HCT116 (cell line): ENCODE measurements at regions not wholly inside any gene's neighbourhood (a gene's known extent, or its start where the extent isn't known, plus 50 kb on each side); places are given as distances from the start of the nearest gene placed in this dataset.

ENCODE experiments used
- ATAC-seq: fragments of 200-7000 bp; cut with Tn5 transposase; 2 replicates; pipeline ENCODE4 v1.9.1; 2020; ENCODE audit warnings: mild to moderate bottlenecking, moderate library complexity
- BruUV-seq: library from RNA; stranded (reverse); fragments of 400-500 nt; replicated peaks from 2 replicates; lab custom pipeline; 2021; lab: Mats Ljungman, UMichigan
- CTCF ChIA-PET: fragments of 300-600 bp; sonication (Branson Sonifier 250); formaldehyde crosslinking; loops from one replicate; lab custom pipeline; 2021; ENCODE audit warnings: antibody characterized with exemption; lab: Charles Lee
- POLR2A ChIA-PET: fragments of 300-600, 350-600 bp; sonication (Branson Sonifier 250); formaldehyde crosslinking; loops from one replicate; lab custom pipeline; 2021; ENCODE audit warnings: antibody characterized with exemption; lab: Charles Lee
- RAD21 ChIA-PET, 2 experiments: fragments of 300-600 bp; sonication (Branson Sonifier 250); formaldehyde crosslinking; loops; one replicate each; lab custom pipeline; 2023; ENCODE audit warnings: low total read pairs in 2 of 2; ENCODE audit not compliant: uncharacterized antibody in 2 of 2, unreplicated experiment in 2 of 2, low non-redundant PET in 1 of 2; lab: Charles Lee
- DNase-seq: peaks from one replicate; pipeline ENCODE4 v3.0.0-alpha.2; 2010; ENCODE audit warnings: low read depth, low spot score
- H2AFZ ChIP-seq: fragments of 200-600 bp; shearing (Covaris generic), sonication (generic); 2 replicates; pipeline ENCODE4 v1.6.1; 2017; ENCODE audit warnings: low read depth, mixed run types, mixed read lengths, antibody characterized with exemption, low read length; ENCODE audit not compliant: poor library complexity, severe bottlenecking
- H3K27ac ChIP-seq: 2 replicates; pipeline ENCODE4 v1.5.1; 2012; ENCODE audit warnings: low read depth, low read length
- H3K27me3 ChIP-seq: fragments of 200-600 bp; sonication (generic); 2 replicates; pipeline ENCODE4 v1.6.1; 2016; ENCODE audit warnings: mixed run types, low read length, mixed read lengths; ENCODE audit not compliant: insufficient read depth
- H3K36me3 ChIP-seq, 2 experiments: fragments of 200-500 bp in 1 of 2; fragments of 200-600 bp in 1 of 2; sonication (Bioruptor generic) in 1 of 2; sonication (generic) in 1 of 2; 2 replicates each; pipeline versions ENCODE4 v1.5.1 to v1.6.1; 2014 to 2016; ENCODE audit warnings: low read length in 2 of 2, inconsistent platforms in 1 of 2, mixed read lengths in 1 of 2, mixed run types in 1 of 2; ENCODE audit not compliant: insufficient read depth in 2 of 2, control insufficient read depth in 1 of 2
- H3K4me1 ChIP-seq, 2 experiments: fragments of 200-600 bp in 1 of 2; sonication (generic) in 1 of 2; 2 replicates each; pipeline versions ENCODE4 v1.5.1 to v1.6.1; 2012 to 2017; ENCODE audit warnings: low read length in 2 of 2, inconsistent platforms in 1 of 2, mild to moderate bottlenecking in 1 of 2, mixed read lengths in 1 of 2, mixed run types in 1 of 2, moderate library complexity in 1 of 2; ENCODE audit not compliant: insufficient read depth in 2 of 2, control insufficient read depth in 1 of 2
- H3K4me2 ChIP-seq: fragments of 200-600 bp; sonication (generic); 2 replicates; pipeline ENCODE4 v1.6.1; 2017; ENCODE audit warnings: mixed run types, low read length, mixed read lengths
- H3K4me3 ChIP-seq, 2 experiments: fragments of 200-600 bp in 1 of 2; sonication (generic) in 1 of 2; replicated peaks in 1 of 2; 2 replicates each; pipeline ENCODE4 v1.5.1; 2011 to 2016; ENCODE audit warnings: low read length in 2 of 2, control low read depth in 1 of 2, low read depth in 1 of 2, mild to moderate bottlenecking in 1 of 2, mixed read lengths in 1 of 2, mixed run types in 1 of 2
- H3K79me2 ChIP-seq: fragments of 200-600 bp; sonication (generic); 2 replicates; pipeline ENCODE4 v1.6.1; 2017; ENCODE audit warnings: mild to moderate bottlenecking, mixed run types, low read length, moderate library complexity, mixed read lengths; ENCODE audit not compliant: insufficient read depth
- H3K9ac ChIP-seq: fragments of 200-600 bp; sonication (generic); 2 replicates; pipeline ENCODE4 v1.6.1; 2016; ENCODE audit warnings: low read length, mixed read lengths
- H3K9me2 ChIP-seq: fragments of 200-600 bp; sonication (generic), shearing (Covaris generic); 2 replicates; pipeline ENCODE4 v1.6.1; 2017; ENCODE audit warnings: mixed run types, mild to moderate bottlenecking, moderate library complexity; ENCODE audit not compliant: insufficient read depth
- H3K9me3 ChIP-seq, 2 experiments: fragments of 200-500 bp in 1 of 2; fragments of 200-600 bp in 1 of 2; sonication (Bioruptor generic) in 1 of 2; sonication (generic) in 1 of 2; 2 replicates each; pipeline ENCODE4 v1.6.1; 2014 to 2017; ENCODE audit warnings: low read length in 2 of 2, mixed read lengths in 2 of 2, inconsistent platforms in 1 of 2, low read depth in 1 of 2, mild to moderate bottlenecking in 1 of 2, mixed run types in 1 of 2, moderate library complexity in 1 of 2; ENCODE audit not compliant: control insufficient read depth in 1 of 2, insufficient read depth in 1 of 2
- H4K20me1 ChIP-seq: fragments of 200-600 bp; sonication (generic), shearing (Covaris generic); 2 replicates; pipeline ENCODE4 v1.6.1; 2017; ENCODE audit warnings: mixed run types, mild to moderate bottlenecking, moderate library complexity; ENCODE audit not compliant: insufficient read depth
- ATF3 ChIP-seq: IDR thresholded peaks from 2 replicates; pipeline ENCODE4 v1.6.1; 2012
- CBX3 ChIP-seq: IDR thresholded peaks from 2 replicates; pipeline ENCODE4 v1.6.1; 2012; ENCODE audit warnings: low read depth
- CEBPB ChIP-seq: IDR thresholded peaks from 2 replicates; pipeline ENCODE4 v1.6.1; 2012; ENCODE audit warnings: low read depth
- EGR1 ChIP-seq: IDR thresholded peaks from 2 replicates; pipeline ENCODE4 v1.6.1; 2012; ENCODE audit warnings: low read depth
- ELF1 ChIP-seq: IDR thresholded peaks from 2 replicates; pipeline ENCODE4 v1.6.1; 2012; ENCODE audit warnings: low read depth, borderline replicate concordance
- EZH2 ChIP-seq: fragments of 200-600 bp; sonication (generic); IDR thresholded peaks from 2 replicates; pipeline ENCODE4 v1.6.1; 2017; ENCODE audit warnings: antibody characterized with exemption, mixed run types
- EZH2phosphoT487 ChIP-seq: fragments of 200-600 bp; IDR thresholded peaks from 2 replicates; pipeline ENCODE4 v1.6.1; 2018; ENCODE audit warnings: antibody characterized with exemption, borderline replicate concordance
- FOSL1 ChIP-seq: IDR thresholded peaks from 2 replicates; pipeline ENCODE4 v1.6.1; 2012; ENCODE audit warnings: low read depth
- JUND ChIP-seq: IDR thresholded peaks from 2 replicates; pipeline ENCODE4 v1.6.1; 2012
- MAX ChIP-seq: IDR thresholded peaks from 2 replicates; pipeline ENCODE4 v1.6.1; 2012
- POLR2A ChIP-seq: IDR thresholded peaks from 2 replicates; pipeline ENCODE4 v1.7.0; 2011; ENCODE audit warnings: borderline replicate concordance; ENCODE audit not compliant: insufficient read depth, insufficient read length; ENCODE audit errors: extremely low read depth
- POLR2AphosphoS5 ChIP-seq: IDR thresholded peaks from 2 replicates; pipeline ENCODE4 v1.6.1; 2011; ENCODE audit warnings: mild to moderate bottlenecking, low read depth, low read length, moderate library complexity
- RAD21 ChIP-seq: IDR thresholded peaks from 2 replicates; pipeline ENCODE4 v1.6.1; 2012; ENCODE audit warnings: low read depth, mild to moderate bottlenecking
- SRF ChIP-seq: IDR thresholded peaks from 2 replicates; pipeline ENCODE4 v1.6.1; 2012; ENCODE audit warnings: low read depth
- TCF7L2 ChIP-seq: IDR thresholded peaks from 2 replicates; pipeline ENCODE4 v1.7.0; 2011; ENCODE audit warnings: borderline replicate concordance, inconsistent platforms; ENCODE audit not compliant: insufficient read depth, insufficient read length; ENCODE audit errors: extremely low read depth
- YY1 ChIP-seq: IDR thresholded peaks from 2 replicates; pipeline ENCODE4 v1.6.1; 2011; ENCODE audit warnings: low read length, low read depth, moderate library complexity, mild to moderate bottlenecking; ENCODE audit not compliant: insufficient replicate concordance; ENCODE audit errors: extremely low read depth
- ZBTB33 ChIP-seq: IDR thresholded peaks from 2 replicates; pipeline ENCODE4 v1.6.1; 2011; ENCODE audit warnings: mild to moderate bottlenecking, low read length, moderate library complexity; ENCODE audit not compliant: insufficient replicate concordance; ENCODE audit errors: extremely low read depth
- ZFX ChIP-seq: fragments of 450-650 bp; IDR thresholded peaks from 2 replicates; pipeline ENCODE4 v1.6.1; 2017
- ZNF274 ChIP-seq: fragments of 200-500 bp; sonication (Bioruptor generic); IDR thresholded peaks from 2 replicates; pipeline ENCODE4 v1.6.1; 2014; ENCODE audit warnings: mild to moderate bottlenecking, low read depth, low read length, inconsistent platforms
- intact Hi-C: fragments of 100-400 bp; cut with micrococcal nuclease; formaldehyde crosslinking; loops from 2 replicates; pipeline ENCODE4 v1.10.0; 2022

- TF ChIP-seq EZH2 (no peak), SRF (no peak), ZBTB33 (no peak), CEBPB (no peak), MAX (no peak), EGR1 (no peak), EZH2phosphoT487 (no peak), YY1 (no peak), CBX3 (no peak), POLR2A (no peak), POLR2AphosphoS5 (no peak), ZNF274 (no peak), ELF1 (no peak), TCF7L2 (no peak), ZFX (no peak), ATF3 (no peak), RAD21 (no peak), JUND (no peak), FOSL1 (no peak)
- no peaks in the 10 kb centered on the region for H3K79me2 ChIP-seq
- H3K9ac ChIP-seq, result no peak overlapping the region
- ChIA-PET POLR2A (no interaction called here), CTCF (no interaction called here), RAD21 (no interaction called here)
- H3K4me1 ChIP-seq, result no peaks in the 10 kb centered on the region
- H3K27me3 ChIP-seq, result peaks cover 4% of the 10 kb centered on the region; the same call in 1 of the 2 replicates
- H3K9me2 ChIP-seq, result no peaks in the 10 kb centered on the region
- no peaks in the 10 kb centered on the region for H3K36me3 ChIP-seq
- H3K9me3 ChIP-seq, result no peaks in the 10 kb centered on the region
- H4K20me1 ChIP-seq, result no peaks in the 10 kb centered on the region
- H3K4me2 ChIP-seq, result no peak overlapping the region
- intact Hi-C loops, result no loop called here
- BruUV-seq, result no TSS peak
- DNase-seq, result no peak
- H3K27ac ChIP-seq, result no peak overlapping the region
- no peak for ATAC-seq
- no peak overlapping the region for H3K4me3 ChIP-seq
- no peak overlapping the region for H2AFZ ChIP-seq
Measured at GRCh38 chr15:88749699-88750098, 53.5 kb upstream of the ACAN start.
